T-cell (primary cell): ENCODE measurements at regions not wholly inside any gene's neighbourhood (a gene's known extent, or its start where the extent isn't known, plus 50 kb on each side); places are given as distances from the start of the nearest gene placed in this dataset.

Source experiments
- ATAC-seq, 4 experiments: fragments of 200-7000 bp in 3 of 4; fragments of 150-1000 bp in 1 of 4; cut with Tn5 transposase; replicated peaks in 1 of 4; 1 replicate in 3 of 4; 2 replicates in 1 of 4; pipeline ENCODE4 v1.10.0; 2021; ENCODE audit warnings: moderate library complexity in 3 of 4, mild to moderate bottlenecking in 2 of 4, moderate number of reproducible peaks in 1 of 4
- CTCF ChIA-PET, 2 donors: fragments of 300-600 bp; sonication (Branson Sonifier 250); formaldehyde crosslinking; loops; one replicate each; lab custom pipeline; 2022; ENCODE audit warnings: antibody characterized with exemption in 2 of 2; lab: Charles Lee
- POLR2A ChIA-PET, 2 donors: fragments of 300-600 bp; sonication (Branson Sonifier 250); formaldehyde crosslinking; loops; one replicate each; lab custom pipeline; 2022; ENCODE audit warnings: antibody characterized with exemption in 2 of 2; lab: Charles Lee
- DNase-seq, 35 experiments: peaks; one replicate each; pipeline versions ENCODE4 v3.0.0 to v3.0.0-alpha.2; 2013 to 2023
- H3K27ac ChIP-seq: one replicate; pipeline ENCODE4 v1.5.1; 2013; ENCODE audit warnings: low read length
- H3K27me3 ChIP-seq, 2 experiments: replicated peaks in 1 of 2; 1 replicate in 1 of 2; 2 replicates in 1 of 2; pipeline versions ENCODE4 v1.6.1 to v1.7.0; 2013; ENCODE audit warnings: low read length in 1 of 2, mixed read lengths in 1 of 2; ENCODE audit not compliant: control insufficient read depth in 2 of 2, insufficient read depth in 2 of 2; ENCODE audit errors: extremely low read depth in 1 of 2
- H3K36me3 ChIP-seq, 2 donors: 1 replicate in 1 of 2; 2 replicates in 1 of 2; pipeline versions ENCODE4 v1.6.1 to v1.7.0; 2013; ENCODE audit warnings: low read length in 1 of 2; ENCODE audit not compliant: control insufficient read depth in 2 of 2, insufficient read depth in 1 of 2; ENCODE audit errors: extremely low read depth in 1 of 2
- H3K4me1 ChIP-seq, 2 experiments: 1 replicate in 1 of 2; 2 replicates in 1 of 2; pipeline versions ENCODE4 v1.6.1 to v1.7.0; 2013; ENCODE audit warnings: low read length in 2 of 2, mixed read lengths in 1 of 2; ENCODE audit not compliant: insufficient read depth in 2 of 2, control insufficient read depth in 1 of 2; ENCODE audit errors: extremely low read depth in 1 of 2
- H3K4me3 ChIP-seq, 2 donors: 1 replicate in 1 of 2; 2 replicates in 1 of 2; pipeline versions ENCODE4 v1.5.1 to v1.7.0; 2013; ENCODE audit warnings: mild to moderate bottlenecking in 2 of 2, low read length in 1 of 2, moderate library complexity in 1 of 2; ENCODE audit not compliant: control insufficient read depth in 1 of 2; ENCODE audit errors: extremely low read depth in 1 of 2
- H3K9me3 ChIP-seq: 2 replicates; pipeline ENCODE4 v1.7.0; 2013
- H3K27ac Mint-ChIP-seq, 2 donors: one replicate each; pipeline ENCODE4 v1.8.0; 2020 to 2021; ENCODE audit warnings: mild to moderate bottlenecking in 2 of 2, mixed read lengths in 2 of 2
- H3K27me3 Mint-ChIP-seq, 2 donors: one replicate each; pipeline ENCODE4 v1.8.0; 2021 to 2022; ENCODE audit warnings: mixed read lengths in 2 of 2
- H3K36me3 Mint-ChIP-seq: one replicate; pipeline ENCODE4 v1.8.0; 2021; ENCODE audit warnings: mixed read lengths
- H3K4me1 Mint-ChIP-seq, 3 donors: one replicate each; pipeline ENCODE4 v1.8.0; 2020 to 2022; ENCODE audit warnings: mixed read lengths in 3 of 3, mild to moderate bottlenecking in 1 of 3
- H3K4me3 Mint-ChIP-seq, 3 donors: one replicate each; pipeline ENCODE4 v1.8.0; 2020 to 2022; ENCODE audit warnings: mild to moderate bottlenecking in 3 of 3, mixed read lengths in 3 of 3, moderate library complexity in 3 of 3
- H3K9me3 Mint-ChIP-seq, 3 donors: one replicate each; pipeline ENCODE4 v1.8.0; 2020 to 2022; ENCODE audit warnings: mixed read lengths in 3 of 3
- WGBS: methylation state at CpG from one replicate; pipeline ENCODE4 v1.1.5; 2013; ENCODE audit warnings: missing lambda C conversion rate; ENCODE audit not compliant: insufficient coverage; 5-methylcytosine and 5-hydroxymethylcytosine counted together

DNA sequence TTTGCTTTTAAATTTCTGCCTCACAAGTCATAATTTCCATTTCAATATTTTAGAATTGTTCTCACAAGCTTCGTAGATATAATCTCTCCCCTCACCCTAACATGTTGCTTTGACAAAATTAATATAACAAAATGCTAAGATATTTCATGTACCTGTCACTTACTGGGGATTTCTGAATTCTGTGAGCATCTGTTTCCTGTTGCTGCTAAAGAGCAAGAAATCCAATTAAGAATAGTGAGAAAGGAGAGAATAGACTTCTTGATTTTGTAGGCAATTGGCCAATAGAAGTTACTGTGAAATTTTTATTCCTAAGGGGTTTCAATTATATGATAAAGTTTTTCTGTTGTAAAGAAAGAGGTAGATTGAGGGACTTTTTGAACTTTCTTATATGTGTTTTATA is 796.5 kb upstream of the ARRDC3 start:
- no CpG with 5 or more reads among the region's 1 CpG for WGBS
- ChIA-PET CTCF (no interaction called here), POLR2A (no interaction called here)

DNA sequence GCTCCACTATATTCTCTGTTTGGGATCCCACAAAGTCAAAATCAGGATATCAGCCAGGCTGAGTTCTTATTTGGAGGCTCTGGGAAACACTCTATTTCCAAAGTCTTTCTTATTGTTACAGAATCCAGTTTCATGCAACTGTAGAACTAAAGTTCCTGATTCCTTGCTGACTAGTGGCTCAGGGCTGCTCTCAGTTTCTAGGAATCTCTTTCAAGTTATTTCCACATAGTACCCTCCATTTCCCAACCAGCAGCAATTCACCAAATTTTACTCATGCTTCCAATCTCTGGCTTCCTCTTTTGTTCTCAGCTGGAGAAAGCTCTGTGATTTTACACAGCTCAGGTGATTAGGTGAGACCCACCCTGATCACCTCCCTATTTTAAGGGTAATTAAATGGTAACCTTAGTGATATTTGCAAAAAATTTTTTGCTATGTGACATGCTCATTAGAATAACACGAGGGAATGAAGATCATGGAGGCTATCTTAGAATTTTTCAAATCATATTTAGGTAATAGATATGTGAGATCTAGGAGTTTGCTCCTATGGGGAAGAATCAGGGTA is 794.9 kb upstream of the ARRDC3 start:
- Mint-ChIP-seq H3K27me3 (no peaks in the 10 kb centered on the region), H3K4me1 (no peaks in the 10 kb centered on the region), H3K36me3 (no peaks in the 10 kb centered on the region), H3K27ac (no peak overlapping the region), H3K9me3 (peaks cover 0 to 4% (median 0%) of the 10 kb centered on the region in 3 donors), H3K4me3 (no peak overlapping the region)
- CTCF ChIA-PET, result interaction anchor here in 1 of 2 donors (0.7 kb wide), 1 partner anchor 1199 kb away, joined by 3 read pairs; no protein-coding TSS in a partner anchor
- H3K36me3 ChIP-seq, result no peaks in the 10 kb centered on the region
- no peaks in the 10 kb centered on the region for H3K9me3 ChIP-seq
- H3K4me3 ChIP-seq, result no peak overlapping the region
- WGBS, result no CpG with 5 or more reads among the region's 1 CpG
- no peaks in the 10 kb centered on the region for H3K27me3 ChIP-seq
- H3K4me1 ChIP-seq, result no peaks in the 10 kb centered on the region
- no peak overlapping the region for H3K27ac ChIP-seq
- no peak for ATAC-seq
- no peak for DNase-seq
- POLR2A ChIA-PET, result no interaction called here

More for the DNA sequence above, 796.5 kb upstream of the ARRDC3 start:
- H3K4me1 ChIP-seq, result no peaks in the 10 kb centered on the region
- no peaks in the 10 kb centered on the region for H3K36me3 ChIP-seq
- ATAC-seq (no peak), DNase-seq (no peak)
- no peaks in the 10 kb centered on the region for H3K4me1 Mint-ChIP-seq
- no peak overlapping the region for H3K4me3 ChIP-seq
- peaks cover 0 to 2% (median 0%) of the 10 kb centered on the region in 3 donors for H3K9me3 Mint-ChIP-seq
- no peaks in the 10 kb centered on the region for H3K27me3 ChIP-seq
- no peak overlapping the region for H3K27ac Mint-ChIP-seq
- no peaks in the 10 kb centered on the region for H3K36me3 Mint-ChIP-seq
- H3K27ac ChIP-seq, result no peak overlapping the region
- H3K4me3 Mint-ChIP-seq, result no peak overlapping the region
- no peaks in the 10 kb centered on the region for H3K27me3 Mint-ChIP-seq
- H3K9me3 ChIP-seq, result no peaks in the 10 kb centered on the region

DNA sequence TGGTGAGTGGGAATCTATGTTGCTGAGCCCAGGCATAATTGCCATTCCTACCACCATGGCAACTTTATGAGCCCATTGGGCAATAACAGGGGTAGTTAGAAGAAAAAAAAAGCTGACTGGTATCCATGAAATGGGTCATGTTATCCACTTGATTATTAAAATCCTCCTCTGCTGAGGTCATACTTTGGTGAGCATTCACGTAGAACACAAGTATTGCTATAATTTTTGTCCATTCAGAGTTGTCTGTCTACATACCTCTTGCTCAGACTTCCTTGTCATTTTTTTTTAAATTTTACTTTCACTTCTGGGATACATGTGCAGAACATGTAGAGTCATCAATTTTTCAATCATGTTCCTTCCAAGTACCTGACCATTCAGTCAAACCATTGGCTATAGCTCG is 780.8 kb upstream of the ARRDC3 start:
- Histone ChIP-seq H3K27me3 (no peaks in the 10 kb centered on the region), H3K4me3 (no peak overlapping the region), H3K9me3 (no peaks in the 10 kb centered on the region), H3K36me3 (no peaks in the 10 kb centered on the region), H3K4me1 (no peaks in the 10 kb centered on the region), H3K27ac (no peak overlapping the region)
- ATAC-seq (no peak), DNase-seq (no peak)
- Mint-ChIP-seq H3K4me3 (no peak overlapping the region), H3K36me3 (no peaks in the 10 kb centered on the region), H3K27me3 (no peaks in the 10 kb centered on the region), H3K9me3 (peaks cover 2 to 11% (median 3%) of the 10 kb centered on the region in 3 donors), H3K27ac (no peak overlapping the region), H3K4me1 (no peaks in the 10 kb centered on the region)
- ChIA-PET POLR2A (no interaction called here), CTCF (no interaction called here)
- WGBS, result no CpG with 5 or more reads among the region's 2 CpGs

DNA sequence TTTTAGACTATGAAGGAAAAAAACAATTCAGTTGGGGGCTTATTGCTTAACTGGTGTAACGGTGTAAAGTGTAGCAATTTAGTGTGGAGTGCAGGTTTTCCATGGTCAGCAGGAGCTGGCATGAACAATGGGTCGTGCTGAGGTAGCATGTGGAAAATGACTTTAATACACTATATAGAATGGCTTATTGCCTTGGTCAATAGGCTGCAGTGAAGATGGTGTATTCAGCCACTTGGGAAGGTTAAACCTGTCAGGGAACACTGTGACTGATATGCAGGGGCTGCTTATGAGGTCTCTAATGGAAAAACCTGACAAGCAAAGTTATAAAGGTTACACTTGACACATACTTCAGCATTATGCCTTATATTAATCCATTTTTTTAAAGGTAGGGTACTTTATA is 764.7 kb upstream of the ARRDC3 start:
- no peak overlapping the region for H3K27ac ChIP-seq
- ATAC-seq, result no peak
- Mint-ChIP-seq H3K9me3 (peaks cover 0 to 7% (median 4%) of the 10 kb centered on the region in 3 donors), H3K27ac (no peak overlapping the region), H3K27me3 (no peaks in the 10 kb centered on the region), H3K36me3 (no peaks in the 10 kb centered on the region), H3K4me3 (no peak overlapping the region), H3K4me1 (no peaks in the 10 kb centered on the region)
- H3K36me3 ChIP-seq, result no peaks in the 10 kb centered on the region
- H3K27me3 ChIP-seq, result no peaks in the 10 kb centered on the region
- WGBS, result 40% methylated on average over 1 of the region's 2 CpGs
- H3K4me1 ChIP-seq, result no peaks in the 10 kb centered on the region
- H3K9me3 ChIP-seq, result no peaks in the 10 kb centered on the region
- ChIA-PET CTCF (no interaction called here), POLR2A (no interaction called here)
- no peak overlapping the region for H3K4me3 ChIP-seq
- no peak for DNase-seq

DNA sequence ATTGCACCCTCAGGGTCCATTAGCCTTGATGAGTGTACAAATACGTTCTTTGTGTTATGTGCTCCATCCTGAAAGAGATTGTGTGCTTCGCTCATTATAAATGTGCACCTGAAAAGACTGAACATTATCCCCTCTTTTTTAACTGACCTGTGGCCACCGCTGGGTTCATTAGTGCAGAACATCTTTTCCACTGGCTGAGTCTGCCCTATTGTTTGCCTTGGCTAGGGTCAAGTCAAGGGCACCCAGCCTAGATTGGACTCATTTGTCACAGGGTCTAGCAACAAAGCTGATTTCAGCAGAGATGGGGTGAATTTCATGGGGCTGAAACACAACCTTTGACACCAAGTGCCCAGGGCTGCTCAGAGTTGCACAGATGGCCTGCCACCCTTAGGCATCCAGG is 764.1 kb upstream of the ARRDC3 start:
- POLR2A ChIA-PET, result no interaction called here
- Mint-ChIP-seq H3K27ac (no peak overlapping the region), H3K4me3 (no peak overlapping the region), H3K27me3 (no peaks in the 10 kb centered on the region), H3K4me1 (no peaks in the 10 kb centered on the region), H3K9me3 (peaks cover 0 to 7% (median 4%) of the 10 kb centered on the region in 3 donors), H3K36me3 (no peaks in the 10 kb centered on the region)
- WGBS, result 78% methylated on average over 2 of the region's 3 CpGs
- Histone ChIP-seq H3K4me3 (no peak overlapping the region), H3K27ac (no peak overlapping the region), H3K36me3 (no peaks in the 10 kb centered on the region), H3K9me3 (no peaks in the 10 kb centered on the region), H3K4me1 (no peaks in the 10 kb centered on the region), H3K27me3 (no peaks in the 10 kb centered on the region)
- DNase-seq (no peak), ATAC-seq (no peak)
- CTCF ChIA-PET, result no interaction called here

DNA sequence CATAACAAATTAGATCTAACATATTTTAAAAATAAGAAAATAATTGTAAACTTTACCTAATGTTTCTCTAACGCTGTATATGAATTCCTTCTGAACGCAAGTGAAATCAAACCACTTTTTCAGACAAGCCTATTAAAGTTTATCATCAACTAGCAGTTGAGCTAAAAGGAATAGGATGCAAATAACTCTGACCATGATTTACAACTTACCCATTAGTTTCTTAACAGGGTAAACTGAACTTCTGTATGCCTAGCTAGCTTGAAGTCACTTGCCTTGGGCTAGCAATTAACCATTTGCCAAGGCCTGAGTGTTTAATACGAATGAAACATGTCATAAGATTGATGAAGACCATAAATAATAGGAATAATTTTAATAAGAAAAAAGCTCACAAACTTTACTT is 762.7 kb upstream of the ARRDC3 start:
- Mint-ChIP-seq H3K27ac (no peak overlapping the region), H3K27me3 (no peaks in the 10 kb centered on the region), H3K4me1 (no peaks in the 10 kb centered on the region), H3K9me3 (peaks cover 0 to 8% (median 4%) of the 10 kb centered on the region in 3 donors), H3K36me3 (no peaks in the 10 kb centered on the region), H3K4me3 (no peak overlapping the region)
- POLR2A ChIA-PET, result no interaction called here
- H3K4me1 ChIP-seq, result no peaks in the 10 kb centered on the region
- DNase-seq (no peak), ATAC-seq (no peak)
- no peak overlapping the region for H3K4me3 ChIP-seq
- H3K27me3 ChIP-seq, result no peaks in the 10 kb centered on the region
- H3K9me3 ChIP-seq, result no peaks in the 10 kb centered on the region
- CTCF ChIA-PET, result no interaction called here
- H3K36me3 ChIP-seq, result no peaks in the 10 kb centered on the region
- no peak overlapping the region for H3K27ac ChIP-seq
- no CpG with 5 or more reads among the region's 3 CpGs for WGBS

DNA sequence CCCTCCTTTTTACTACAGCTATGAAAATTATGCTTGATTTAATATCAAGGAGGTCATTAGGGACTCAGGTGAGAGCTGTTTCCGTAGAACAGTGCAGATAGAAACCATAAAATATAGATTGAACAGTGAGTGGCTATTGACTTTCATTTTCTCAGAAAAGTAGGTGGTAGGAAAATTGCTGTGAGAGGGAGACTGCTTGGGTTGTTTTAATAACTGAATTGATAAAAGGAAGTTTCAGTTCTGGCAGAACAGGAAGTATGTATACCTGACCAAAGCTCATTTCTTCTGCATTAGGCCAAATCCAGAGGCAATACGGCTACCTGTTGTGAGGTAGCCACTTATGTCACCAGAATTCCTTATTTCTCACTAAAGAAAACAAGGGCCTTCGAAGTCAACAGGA is 761.7 kb upstream of the ARRDC3 start:
- Mint-ChIP-seq H3K4me1 (no peaks in the 10 kb centered on the region), H3K27me3 (no peaks in the 10 kb centered on the region), H3K27ac (no peak overlapping the region), H3K9me3 (peaks cover 0 to 8% (median 4%) of the 10 kb centered on the region in 3 donors), H3K36me3 (no peaks in the 10 kb centered on the region), H3K4me3 (no peak overlapping the region)
- H3K36me3 ChIP-seq, result no peaks in the 10 kb centered on the region
- no peaks in the 10 kb centered on the region for H3K4me1 ChIP-seq
- no peak overlapping the region for H3K27ac ChIP-seq
- no peak for ATAC-seq
- no peaks in the 10 kb centered on the region for H3K27me3 ChIP-seq
- no peak overlapping the region for H3K4me3 ChIP-seq
- ChIA-PET CTCF (no interaction called here), POLR2A (no interaction called here)
- no peaks in the 10 kb centered on the region for H3K9me3 ChIP-seq
- DNase-seq, result no peak
- WGBS, result 43% methylated on average over 1 of the region's 3 CpGs
